GM19467 (cell line): ENCODE measurements at regions not wholly inside any gene's neighbourhood (a gene's known extent, or its start where the extent isn't known, plus 50 kb on each side); places are given as distances from the start of the nearest gene placed in this dataset.
A peak's percentile ranks its signal among the peaks of the same experiment; 100 is the strongest.
"Not testable (repeated sequence)": the region's sequence is repeated elsewhere in the genome, so short reads cannot be mapped to it uniquely, and the experiment has no call there.

ENCODE experiments used
- ATAC-seq: cut with Tn5 transposase; IDR thresholded peaks from one replicate; pipeline ENCODE4 v1.9.1; 2021; ENCODE audit warnings: mild to moderate bottlenecking, moderate library complexity; ENCODE audit not compliant: unreplicated experiment

DNA sequence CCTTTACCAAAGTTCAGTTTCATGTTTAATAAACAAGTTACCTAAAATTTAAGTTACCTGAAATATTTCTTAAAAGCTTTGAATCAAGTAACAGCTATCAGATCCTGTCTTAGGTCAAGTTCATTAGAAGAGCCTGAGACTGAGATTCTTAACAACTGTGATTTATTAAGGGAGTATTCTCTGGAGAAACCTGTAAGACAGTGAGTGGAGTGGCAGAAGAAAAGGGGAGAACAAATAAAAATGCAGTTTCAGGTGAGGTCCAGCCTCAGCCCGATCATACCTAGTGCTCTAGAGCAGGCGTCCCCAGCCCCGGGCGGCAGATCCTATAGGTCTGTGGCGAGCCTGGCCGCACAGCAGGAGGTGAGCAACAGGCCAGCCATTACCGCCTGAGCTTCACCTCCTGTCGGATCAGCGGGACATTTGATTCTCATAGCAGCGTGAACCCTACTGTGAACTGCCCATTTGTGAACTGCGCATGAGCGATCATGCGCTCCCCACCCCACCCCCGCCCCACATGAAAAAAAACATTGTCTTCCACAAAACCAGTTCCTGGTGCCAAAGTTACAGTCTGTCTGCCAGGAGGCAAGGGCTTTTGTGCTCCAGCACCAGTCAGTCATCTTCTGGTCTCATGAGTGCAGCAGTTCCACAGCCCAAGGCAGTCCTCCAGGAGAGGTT is 59.2 kb upstream of the ADGRB3 start:
- ATAC-seq, result no peak

DNA sequence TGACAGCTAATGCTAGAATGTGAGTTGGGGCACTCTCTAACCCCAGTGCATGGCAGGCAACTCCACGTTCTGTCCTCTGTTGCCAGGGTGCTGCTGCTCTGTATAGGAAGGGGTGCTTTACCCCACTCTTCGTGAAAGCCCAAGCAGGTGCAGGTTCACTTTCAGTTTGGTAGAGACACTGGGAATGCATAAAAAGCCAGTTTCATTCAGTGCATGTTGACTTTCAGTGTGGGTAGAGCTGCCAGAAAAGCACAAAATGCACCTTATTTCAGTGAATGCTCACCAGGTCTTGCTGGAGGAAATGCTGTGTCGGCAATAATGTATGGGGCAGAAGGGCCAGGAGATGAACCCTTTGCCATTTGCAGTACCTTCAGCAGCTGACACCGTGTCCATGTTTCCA is 62.1 kb upstream of the ADGRB3 start:
- ATAC-seq, result peak; percentile 20

DNA sequence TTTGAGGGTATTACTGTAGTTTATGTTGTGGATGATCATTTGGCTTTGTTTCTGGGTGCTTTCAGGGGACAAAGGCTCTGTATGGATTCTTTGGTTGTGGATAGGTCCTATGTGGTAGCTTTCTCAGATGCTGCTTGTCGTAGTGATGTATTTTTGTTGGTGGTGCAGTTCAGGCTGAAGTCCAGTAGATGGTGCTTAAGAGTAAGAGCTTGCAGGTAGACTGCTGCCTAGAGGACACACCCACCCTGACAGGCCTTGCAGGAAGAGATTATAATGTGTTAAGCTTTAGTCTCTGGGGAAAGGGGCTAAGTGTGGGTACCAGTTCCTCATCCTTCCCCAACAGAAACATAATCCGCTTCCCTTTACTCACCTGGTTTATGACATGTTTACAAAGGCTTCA is 62.6 kb upstream of the ADGRB3 start:
- ATAC-seq, result peak; percentile 86

DNA sequence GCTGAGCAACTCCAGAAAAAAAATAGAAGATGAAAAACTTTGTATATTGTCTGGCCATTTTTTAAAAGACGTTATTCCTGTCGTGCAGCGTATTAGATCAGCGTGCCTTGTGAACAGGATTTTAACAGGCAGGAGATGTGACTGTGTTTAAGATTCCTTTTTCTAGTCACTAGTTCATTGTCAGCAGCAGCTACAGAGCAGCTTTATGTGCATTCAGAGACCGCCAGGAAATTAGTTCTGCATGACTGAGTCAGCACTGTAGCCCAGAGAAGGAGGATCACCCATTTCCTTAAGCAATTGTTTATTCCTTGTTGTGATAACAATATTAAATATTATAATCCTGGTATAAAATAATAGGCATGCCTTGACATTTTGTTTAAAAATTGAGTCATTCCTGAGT is 75.4 kb upstream of the ADGRB3 start:
- ATAC-seq, result no peak

DNA sequence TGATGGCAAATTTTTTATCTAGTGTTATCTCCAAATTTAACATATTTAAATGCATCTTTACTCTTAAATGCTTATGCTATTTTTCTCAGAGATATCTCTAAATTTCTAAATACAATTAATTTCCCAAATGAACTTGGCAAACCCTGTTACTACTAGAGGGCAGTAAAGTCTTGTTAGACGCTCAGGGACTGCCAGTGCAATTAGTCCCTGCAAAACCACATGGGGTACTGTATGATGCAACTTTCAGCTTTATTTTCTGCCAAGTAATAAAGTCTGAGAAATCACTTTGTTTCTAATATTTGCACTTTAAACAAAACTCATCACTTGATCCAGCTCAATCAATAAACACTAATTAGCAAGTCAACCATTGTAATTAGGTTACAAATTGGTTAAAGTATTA is 76.0 kb upstream of the ADGRB3 start:
- ATAC-seq, result no peak

DNA sequence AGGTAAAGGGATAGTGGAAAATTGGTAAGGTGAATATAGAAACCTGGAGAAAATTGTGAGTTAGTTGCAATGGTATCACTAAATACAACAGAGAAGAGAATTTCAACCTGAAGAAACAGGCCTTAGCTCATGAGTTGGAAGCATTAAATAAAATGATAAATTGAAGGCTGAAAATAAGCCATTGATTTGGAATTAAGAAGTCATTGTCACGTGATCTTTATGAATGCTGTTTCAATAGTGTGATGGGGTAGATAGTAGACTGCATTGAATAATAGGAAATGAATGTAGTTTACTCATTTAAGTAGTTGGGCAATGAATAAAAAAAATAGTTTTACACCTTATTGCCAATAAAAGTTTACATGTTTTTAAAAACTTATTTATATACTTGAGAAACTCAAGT is 88.5 kb upstream of the ADGRB3 start:
- ATAC-seq, result no peak

DNA sequence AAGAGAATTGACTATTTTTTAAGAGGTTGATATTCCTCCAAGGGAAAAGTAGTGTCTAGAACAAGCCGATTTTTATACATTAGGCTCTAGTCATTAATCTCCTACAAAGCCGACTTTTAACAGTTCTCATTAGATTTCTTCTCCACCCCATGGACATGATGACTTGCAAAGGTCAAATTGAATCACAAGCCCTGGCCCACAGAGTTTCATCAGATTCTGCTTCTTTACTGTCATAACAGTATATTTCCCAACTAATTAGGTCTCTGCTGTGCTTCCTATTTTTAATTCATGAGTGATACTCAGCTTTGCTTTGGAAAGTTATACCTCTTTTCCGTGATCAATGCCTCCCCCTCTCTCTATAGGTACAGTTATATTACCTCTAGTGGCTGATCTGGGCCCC is 90.6 kb upstream of the ADGRB3 start:
- no peak for ATAC-seq

DNA sequence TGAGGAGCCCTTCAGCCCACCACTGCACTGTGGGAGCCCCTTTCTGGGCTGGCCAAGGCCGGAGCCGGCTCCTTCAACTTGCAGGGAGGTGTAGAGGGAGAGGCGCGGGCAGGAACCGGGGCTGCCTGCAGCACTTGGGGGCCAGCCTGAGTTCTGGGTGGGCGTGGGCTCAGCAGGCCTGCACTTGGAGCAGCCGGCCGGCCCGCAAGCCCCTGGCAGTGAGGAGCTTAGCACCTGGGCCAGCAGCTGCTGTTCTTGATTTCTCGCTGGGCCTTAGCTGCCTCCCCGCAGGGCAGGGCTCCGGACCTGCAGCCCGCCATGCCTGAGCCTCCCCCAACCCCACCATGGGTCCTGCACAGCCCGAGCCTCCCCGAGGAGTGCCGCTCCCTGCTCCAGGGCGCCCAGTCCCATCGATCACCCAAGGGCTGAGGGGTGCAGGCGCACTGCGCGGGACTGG is 101.7 kb upstream of the ADGRB3 start:
- ATAC-seq, result no peak

DNA sequence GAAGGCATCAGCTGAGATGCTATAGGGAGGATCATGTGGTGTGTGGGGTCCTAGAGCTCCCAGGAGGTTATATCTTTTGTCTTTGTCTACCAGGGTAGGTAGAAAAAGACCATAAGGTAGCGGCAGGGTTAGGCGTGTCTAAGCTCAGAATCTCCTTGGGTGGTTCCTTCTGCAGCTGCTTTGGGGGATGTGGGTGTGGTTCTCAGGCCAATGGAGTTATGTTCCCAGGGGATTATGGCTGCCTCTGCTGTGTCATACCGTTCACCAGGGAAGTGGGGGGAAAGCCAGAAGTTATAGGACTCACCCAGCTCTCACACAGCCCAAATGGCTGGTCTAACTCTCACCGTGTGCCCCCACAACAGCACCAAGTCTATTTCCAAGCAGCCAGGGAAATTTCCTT is 107.4 kb upstream of the ADGRB3 start:
- ATAC-seq, result no peak

DNA sequence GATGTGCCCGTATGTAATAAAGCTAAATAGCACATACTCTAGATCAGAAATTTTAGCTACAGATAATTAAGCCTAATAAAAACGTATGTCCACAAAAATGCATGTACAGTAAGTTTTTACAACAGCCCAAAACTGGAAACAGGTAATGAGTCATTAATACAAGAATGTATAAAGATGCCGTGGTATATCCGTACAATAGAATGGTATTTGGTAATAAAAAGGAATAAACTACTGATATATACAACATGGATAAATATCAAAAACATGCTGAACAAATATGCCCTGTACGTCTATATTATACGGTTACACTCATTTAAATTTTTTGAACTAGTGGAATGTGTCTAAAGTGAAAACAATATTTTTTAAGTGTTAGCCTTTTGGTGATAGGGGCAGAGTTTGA is 128.2 kb upstream of the ADGRB3 start:
- no peak for ATAC-seq

DNA sequence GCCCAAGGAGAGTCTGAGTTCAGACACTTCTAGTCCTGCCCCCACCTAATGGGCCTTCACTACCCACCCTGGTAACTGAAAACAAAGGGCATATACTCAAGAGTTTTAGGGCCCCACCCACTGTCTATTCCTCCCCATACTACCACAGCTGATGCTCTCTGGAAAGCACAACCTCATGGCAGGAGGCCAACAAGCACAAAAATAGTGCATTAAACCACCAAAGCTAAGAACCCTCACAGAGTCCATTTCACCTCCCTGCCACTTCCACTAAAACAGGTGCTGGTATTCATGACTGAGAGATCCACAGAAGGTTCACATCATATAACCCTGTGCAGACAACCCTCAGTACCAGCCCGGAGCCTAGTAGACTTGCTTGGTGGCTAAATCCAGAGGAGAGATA is 132.1 kb upstream of the ADGRB3 start:
- no peak for ATAC-seq

DNA sequence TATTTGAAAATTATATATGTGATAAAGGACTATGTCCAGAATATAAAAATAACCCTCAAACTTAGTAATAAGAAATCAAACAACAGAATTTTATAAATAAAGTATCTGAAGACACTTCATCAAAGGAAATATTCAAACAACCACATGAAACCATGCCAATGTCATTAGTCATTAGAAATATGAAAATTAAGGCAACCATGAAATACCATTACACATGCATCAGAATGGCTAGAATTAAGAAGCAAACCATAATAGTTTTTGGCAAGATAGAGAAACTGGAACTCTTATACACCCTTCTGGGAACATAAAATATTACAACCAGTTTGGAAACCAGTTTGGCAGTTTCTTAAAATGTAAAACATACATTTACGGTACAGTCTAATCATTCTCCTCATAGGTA is 137.2 kb upstream of the ADGRB3 start:
- no peak for ATAC-seq

DNA sequence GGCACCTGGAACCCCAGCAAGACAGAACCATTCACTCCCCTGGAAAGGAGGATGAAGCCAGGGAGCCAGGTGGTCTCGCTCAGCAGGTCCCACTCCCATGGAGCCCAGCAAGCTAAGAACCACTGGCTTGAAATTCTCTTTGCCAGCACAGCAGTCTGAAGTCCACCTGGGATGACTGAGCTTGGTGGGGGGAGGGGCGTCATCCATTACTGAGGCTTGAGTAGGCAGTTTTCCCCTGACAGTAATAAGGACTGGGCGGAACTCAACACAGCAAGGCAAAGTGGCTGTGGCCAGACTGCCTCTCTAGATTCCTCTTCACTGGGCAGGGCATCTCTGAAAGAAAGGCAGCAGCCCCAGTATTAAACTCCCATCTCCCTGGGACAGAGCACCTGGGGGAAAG is 140.2 kb upstream of the ADGRB3 start:
- not testable (repeated sequence) for ATAC-seq

DNA sequence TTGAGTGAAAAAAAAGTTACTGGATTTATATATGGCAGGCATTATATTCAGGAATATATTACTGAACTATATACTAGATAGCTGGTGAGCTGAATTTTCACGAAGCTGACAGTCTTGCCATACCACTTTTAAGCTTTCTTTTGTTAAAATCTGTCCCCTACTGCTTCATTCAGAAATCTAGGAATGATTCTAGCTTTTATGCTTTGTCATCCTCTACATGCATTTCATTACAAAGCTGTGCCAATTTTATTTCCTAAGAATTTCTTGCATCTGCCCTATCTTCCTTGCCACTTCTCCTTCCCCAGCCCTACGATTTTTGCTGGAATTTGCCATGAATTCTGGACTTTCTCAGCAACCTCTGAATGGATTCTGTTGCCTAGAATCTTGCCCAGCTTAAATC is 158.5 kb upstream of the ADGRB3 start:
- no peak for ATAC-seq

DNA sequence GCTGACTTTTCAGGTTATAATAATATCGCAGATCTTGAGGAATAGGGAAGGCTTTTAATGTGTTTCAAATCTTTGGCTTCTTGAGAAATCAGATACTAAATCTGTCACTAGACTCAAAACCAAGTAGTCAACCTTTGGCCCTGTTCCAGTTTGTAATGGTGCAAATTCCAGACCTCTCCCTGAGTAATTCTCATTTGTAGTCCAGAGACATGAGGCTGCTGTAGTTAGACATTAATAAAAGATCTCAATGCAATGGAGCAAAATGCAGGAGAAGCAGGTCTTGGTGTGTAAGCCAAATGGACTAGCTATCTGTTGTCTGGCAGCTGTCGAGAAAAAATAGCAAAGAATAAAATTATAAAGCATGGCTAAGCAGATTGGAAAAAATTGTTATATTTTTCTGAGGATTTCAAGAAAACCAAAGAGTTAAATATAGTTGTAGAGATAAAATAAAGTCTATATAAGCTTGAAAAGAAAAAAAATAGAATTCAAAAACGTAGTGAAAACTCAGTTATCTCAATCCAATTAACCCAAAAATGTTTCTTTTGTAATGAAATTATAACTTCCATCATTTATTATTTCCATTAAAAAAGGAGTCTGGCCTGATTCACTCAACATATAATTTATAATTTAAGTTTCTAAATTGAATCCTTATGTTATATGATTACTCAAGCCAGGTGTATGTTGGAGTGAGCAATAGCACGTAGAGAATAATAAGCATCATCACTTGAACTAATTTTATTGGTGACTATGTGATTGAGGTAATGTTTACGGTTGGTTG is 161.5 kb upstream of the ADGRB3 start:
- ATAC-seq, result no peak

DNA sequence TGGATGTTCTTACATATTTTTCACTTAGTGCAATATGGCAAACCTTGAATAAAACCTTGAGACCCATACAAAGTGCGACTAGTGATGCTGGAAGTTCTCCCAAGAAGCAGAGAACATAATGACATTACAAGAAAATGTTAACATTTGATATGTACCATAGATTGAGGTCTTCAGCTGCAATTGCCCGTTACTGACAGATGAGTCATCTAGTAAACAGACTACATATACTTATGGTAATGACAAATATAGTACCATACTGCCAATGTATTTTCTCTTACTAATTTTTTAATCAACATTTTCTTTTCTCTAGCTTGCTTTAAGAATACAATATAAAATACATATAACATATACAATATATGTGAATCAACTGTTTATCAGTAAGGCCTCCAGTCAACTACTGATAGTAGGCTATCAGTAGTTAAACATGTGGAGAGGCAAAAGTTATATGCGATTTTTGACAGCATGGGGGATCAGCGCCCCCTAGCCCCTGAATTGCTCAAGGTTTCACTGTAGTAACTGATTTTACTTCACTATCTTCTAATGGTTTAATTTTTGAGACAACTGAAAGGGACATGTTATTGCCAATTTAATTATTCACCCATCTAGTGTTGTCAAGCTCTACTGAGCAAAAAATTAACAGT is 166.7 kb upstream of the ADGRB3 start:
- no peak for ATAC-seq

DNA sequence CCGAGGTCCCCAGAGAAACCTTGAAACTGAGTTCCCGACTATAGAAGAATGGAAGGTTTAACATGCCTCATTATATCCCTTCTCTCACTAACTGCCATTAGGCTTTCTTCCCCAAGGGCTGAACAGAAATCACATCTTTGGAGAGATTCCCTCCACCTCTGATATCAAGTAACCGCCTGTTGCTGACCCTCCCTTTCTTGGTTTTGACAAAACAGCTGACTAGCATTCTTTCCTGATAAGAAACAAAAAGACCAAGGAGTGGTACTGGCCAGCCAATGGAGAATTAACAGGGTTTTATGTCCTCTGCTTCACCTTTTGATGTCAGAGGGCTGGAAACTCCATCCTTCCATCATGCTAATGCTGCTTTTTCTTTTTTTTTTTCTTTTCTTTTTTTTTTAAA is 176.6 kb upstream of the ADGRB3 start:
- ATAC-seq, result no peak

DNA sequence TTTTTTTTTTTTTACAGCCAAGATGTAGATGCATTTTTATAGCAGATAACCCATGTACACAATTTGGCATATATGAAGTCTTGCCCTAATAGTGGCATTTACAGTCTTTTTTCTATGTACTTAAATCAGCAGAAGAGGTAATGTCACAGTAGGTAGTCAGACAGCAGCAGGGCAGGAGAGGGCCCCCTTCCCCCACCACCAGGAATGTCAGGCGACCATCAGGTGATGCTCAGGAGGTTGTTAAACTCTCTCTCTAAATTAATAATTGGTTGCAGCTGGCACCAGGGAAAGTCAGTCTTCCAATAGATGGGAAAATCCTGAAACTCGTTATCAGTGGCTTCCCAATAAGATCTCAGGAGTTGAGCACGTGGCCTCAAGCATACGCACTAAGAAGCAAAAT is 188.0 kb upstream of the ADGRB3 start:
- no peak for ATAC-seq

DNA sequence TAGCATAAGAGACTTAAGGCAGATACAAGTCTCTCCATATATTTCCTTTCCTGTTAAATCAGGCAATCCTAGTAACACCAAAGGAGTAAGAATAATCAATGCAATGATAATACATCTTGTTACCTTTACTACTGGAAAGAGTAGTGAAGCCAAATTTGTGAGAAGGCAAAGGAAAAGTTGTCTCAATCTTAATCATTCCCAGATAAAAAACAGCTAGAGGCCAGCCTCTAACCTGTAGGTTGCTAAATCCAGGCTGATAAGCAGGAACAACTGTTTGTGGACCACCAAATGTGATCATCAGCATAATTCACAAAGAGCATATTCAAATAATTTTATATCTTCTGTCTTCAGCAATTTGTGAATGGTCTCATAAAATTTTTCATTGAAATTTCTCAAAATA is 189.2 kb upstream of the ADGRB3 start:
- no peak for ATAC-seq

DNA sequence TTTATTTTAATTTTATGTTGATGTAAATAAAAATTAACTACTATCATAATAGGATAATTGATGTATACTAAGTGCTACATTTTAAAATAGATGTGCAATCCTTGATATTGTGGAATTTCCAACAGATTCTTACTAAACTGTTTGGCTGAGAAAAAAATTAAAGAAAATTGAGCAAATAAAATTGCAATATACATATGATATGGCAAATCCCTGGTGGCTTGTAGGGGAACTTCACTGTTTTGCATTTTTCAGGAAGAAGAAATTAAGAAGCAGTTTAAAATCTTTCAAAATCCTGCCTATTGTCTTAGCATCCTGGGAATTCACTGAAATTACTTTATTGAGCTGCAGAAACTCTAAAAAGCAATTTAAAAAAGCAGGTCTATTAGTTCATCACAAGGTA is 191.4 kb upstream of the ADGRB3 start:
- ATAC-seq, result no peak

DNA sequence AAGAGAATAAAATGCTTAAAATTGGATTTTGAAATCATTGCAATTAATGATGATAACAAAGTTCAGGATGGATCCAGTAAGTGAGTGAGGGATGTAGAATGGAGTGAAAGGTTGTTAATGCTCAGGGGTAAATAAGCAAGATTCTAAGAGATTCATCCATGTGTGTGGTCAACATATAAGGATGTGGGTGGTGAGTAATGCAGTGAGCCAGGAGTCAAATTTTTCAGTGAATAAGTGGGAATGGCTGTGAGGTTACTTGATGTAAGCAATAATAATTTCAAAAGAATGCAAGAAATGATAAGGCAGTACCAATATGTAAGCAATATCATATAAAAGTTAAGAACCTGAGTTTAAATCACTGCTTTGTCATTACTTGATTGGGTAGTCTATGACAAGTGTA is 207.5 kb upstream of the ADGRB3 start:
- ATAC-seq, result no peak

DNA sequence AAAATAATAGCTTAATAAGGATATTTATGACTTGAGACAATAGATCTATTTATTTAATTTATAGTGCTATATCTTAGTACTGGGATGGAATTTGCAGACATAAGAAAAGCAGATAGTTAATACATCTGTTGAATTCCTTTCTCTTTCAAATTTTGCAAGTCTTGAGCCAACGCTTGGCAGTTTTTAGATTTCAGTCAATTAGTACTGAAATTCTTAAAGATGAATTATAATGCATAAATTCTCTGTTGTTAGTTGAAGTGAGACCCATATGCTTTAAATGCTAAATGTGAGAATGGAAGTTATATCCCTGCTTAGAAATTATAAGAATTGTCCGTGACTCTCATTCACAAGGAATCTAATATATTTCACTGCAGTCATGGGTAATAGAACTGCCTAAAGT is 225.1 kb upstream of the ADGRB3 start:
- no peak for ATAC-seq
